ENCODE measurements at regions not wholly inside any gene's neighbourhood (a gene's known extent, or its start where the extent isn't known, plus 50 kb on each side); places are given as distances from the start of the nearest gene placed in this dataset.
"Not testable (repeated sequence)": the region's sequence is repeated elsewhere in the genome, so short reads cannot be mapped to it uniquely, and the experiment has no call there.

- Histone ChIP-seq H3K27ac (no peak overlapping the region), H3K27me3 (no peaks in the 10 kb centered on the region), H3K4me3 (no peak overlapping the region), H3K36me3 (no peaks in the 10 kb centered on the region), H3K4me1 (no peaks in the 10 kb centered on the region), H3K9me3 (no peaks in the 10 kb centered on the region)
- TF ChIP-seq, protein P1, sequence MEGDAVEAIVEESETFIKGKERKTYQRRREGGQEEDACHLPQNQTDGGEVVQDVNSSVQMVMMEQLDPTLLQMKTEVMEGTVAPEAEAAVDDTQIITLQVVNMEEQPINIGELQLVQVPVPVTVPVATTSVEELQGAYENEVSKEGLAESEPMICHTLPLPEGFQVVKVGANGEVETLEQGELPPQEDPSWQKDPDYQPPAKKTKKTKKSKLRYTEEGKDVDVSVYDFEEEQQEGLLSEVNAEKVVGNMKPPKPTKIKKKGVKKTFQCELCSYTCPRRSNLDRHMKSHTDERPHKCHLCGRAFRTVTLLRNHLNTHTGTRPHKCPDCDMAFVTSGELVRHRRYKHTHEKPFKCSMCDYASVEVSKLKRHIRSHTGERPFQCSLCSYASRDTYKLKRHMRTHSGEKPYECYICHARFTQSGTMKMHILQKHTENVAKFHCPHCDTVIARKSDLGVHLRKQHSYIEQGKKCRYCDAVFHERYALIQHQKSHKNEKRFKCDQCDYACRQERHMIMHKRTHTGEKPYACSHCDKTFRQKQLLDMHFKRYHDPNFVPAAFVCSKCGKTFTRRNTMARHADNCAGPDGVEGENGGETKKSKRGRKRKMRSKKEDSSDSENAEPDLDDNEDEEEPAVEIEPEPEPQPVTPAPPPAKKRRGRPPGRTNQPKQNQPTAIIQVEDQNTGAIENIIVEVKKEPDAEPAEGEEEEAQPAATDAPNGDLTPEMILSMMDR (IDR thresholded peaks at IDR 0.05): no peak
- no peak for DNase-seq (ENCODE audit: low spot score in 2 of 2)
- intact Hi-C loops (cut with DNase I): no loop called here
Measured at GRCh38 chr7:123271231-123271630, 71.5 kb upstream of the SLC13A1 start.

DNA sequence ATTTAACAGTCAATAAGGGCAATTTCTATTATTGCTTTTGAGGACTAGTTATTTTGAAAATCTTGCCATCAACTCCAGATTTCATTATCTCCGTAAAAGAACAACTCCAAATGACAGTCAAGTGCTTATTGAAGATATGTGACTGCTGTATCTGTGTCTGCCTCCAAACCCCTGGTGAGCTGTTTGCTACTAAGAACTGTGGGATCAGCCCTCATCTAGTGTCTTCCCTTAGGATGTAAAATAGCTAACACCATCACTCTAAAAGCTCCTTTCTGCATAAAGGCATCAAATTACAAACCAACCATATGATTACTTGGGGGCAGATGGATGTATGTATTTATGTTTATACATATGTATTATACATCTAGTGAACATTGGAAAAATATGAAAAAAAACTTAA lies 70.8 kb upstream of the SLC13A1 start:
- no peak overlapping the region for H3K4me3 ChIP-seq
- no peak for DNase-seq (ENCODE audit: low spot score in 2 of 2)
- no peaks in the 10 kb centered on the region for H3K36me3 ChIP-seq
- H3K9me3 ChIP-seq: no peaks in the 10 kb centered on the region
- intact Hi-C loops (cut with DNase I): no loop called here
- no peak overlapping the region for H3K27ac ChIP-seq
- H3K27me3 ChIP-seq: no peaks in the 10 kb centered on the region
- TF ChIP-seq, protein P1 (IDR thresholded peaks at IDR 0.05): no peak
- H3K4me1 ChIP-seq: no peaks in the 10 kb centered on the region

GRCh38 chr7:123265853-123266252 lies 66.1 kb upstream of the SLC13A1 start:
- H3K36me3 ChIP-seq: no peaks in the 10 kb centered on the region
- no peaks in the 10 kb centered on the region for H3K9me3 ChIP-seq
- no peak overlapping the region for H3K4me3 ChIP-seq
- DNase-seq (ENCODE audit: low spot score in 2 of 2): no peak
- TF ChIP-seq, protein P1 (IDR thresholded peaks at IDR 0.05): no peak
- H3K4me1 ChIP-seq: no peaks in the 10 kb centered on the region
- no peak overlapping the region for H3K27ac ChIP-seq
- intact Hi-C loops (cut with DNase I): no loop called here
- H3K27me3 ChIP-seq: no peaks in the 10 kb centered on the region

- H3K27me3 ChIP-seq; DNase-seq (ENCODE audit: low spot score in 2 of 2); H3K36me3 ChIP-seq; H3K27ac ChIP-seq; H3K4me3 ChIP-seq; H3K9me3 ChIP-seq; intact Hi-C loops (cut with DNase I); H3K4me1 ChIP-seq: not testable (repeated sequence)
Measured at GRCh38 chr7:123264820-123265219, 65.1 kb upstream of the SLC13A1 start.

DNA sequence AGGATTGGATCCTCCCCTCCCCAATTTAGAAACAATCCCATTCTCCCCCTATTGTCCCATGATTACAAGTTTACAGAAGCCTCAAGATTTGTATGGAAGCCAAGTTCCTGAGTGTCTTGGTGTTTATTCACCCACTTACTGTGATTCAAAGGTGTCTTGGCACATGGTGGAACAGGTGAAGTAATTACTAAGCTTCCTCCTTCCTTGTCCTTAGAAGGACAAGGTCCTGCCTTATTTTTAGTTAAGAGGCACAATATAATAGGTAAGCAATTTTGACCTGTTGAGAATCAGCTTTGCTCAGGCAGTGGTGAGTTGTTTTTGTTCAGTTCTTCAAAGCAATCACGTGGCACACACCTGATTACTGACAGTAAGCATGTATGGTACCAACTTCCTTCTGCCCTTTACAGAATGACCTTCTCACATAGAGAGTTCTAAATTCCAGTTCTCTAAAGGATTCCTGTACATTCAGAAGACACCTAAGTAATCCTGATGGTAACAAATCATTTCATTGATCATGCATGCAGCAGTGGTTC lies 60.7 kb upstream of the SLC13A1 start:
- Histone ChIP-seq H3K27ac (no peak overlapping the region), H3K27me3 (no peaks in the 10 kb centered on the region), H3K36me3 (no peaks in the 10 kb centered on the region), H3K4me1 (no peaks in the 10 kb centered on the region), H3K9me3 (no peaks in the 10 kb centered on the region), H3K4me3 (no peak overlapping the region)
- intact Hi-C loops (cut with DNase I): no loop called here
- DNase-seq (ENCODE audit: low spot score in 2 of 2): no peak
- TF ChIP-seq, protein P1 (IDR thresholded peaks at IDR 0.05): no peak

DNA sequence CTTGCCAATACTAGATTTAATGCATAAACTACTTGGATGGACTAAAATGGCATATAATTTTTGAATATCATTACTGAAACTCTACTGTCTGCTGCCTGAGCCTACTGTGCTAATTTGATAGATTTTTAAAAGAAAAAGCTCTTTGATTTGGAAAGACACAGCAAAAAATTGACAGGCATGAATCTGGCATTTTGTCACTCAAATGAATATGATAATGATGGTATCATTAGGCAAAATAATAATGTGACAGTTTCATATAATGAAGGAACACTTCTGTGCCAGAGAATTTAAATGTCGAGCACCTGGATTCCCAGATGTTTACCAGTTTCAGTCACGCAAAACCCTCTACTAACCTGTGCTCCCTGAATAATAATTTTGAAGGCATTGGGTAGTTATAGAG lies 60.0 kb upstream of the SLC13A1 start:
- no peaks in the 10 kb centered on the region for H3K27me3 ChIP-seq
- H3K4me3 ChIP-seq: no peak overlapping the region
- H3K4me1 ChIP-seq: no peaks in the 10 kb centered on the region
- no peak overlapping the region for H3K27ac ChIP-seq
- intact Hi-C loops (cut with DNase I): no loop called here
- TF ChIP-seq, protein P1 (IDR thresholded peaks at IDR 0.05): no peak
- no peaks in the 10 kb centered on the region for H3K9me3 ChIP-seq
- DNase-seq (ENCODE audit: low spot score in 2 of 2): no peak
- H3K36me3 ChIP-seq: no peaks in the 10 kb centered on the region

All from ascending aorta (tissue), 2 donors.